Calu3 (cell line): ENCODE measurements at regions not wholly inside any gene's neighbourhood (a gene's known extent, or its start where the extent isn't known, plus 50 kb on each side); places are given as distances from the start of the nearest gene placed in this dataset.
A peak's percentile ranks its signal among the peaks of the same experiment; 100 is the strongest.

Source experiments
- BruUV-seq: library from RNA; stranded (reverse); fragments of 400-500 nt; replicated peaks from 2 replicates; lab custom pipeline; 2021; lab: Mats Ljungman, UMichigan
- CTCF ChIA-PET: fragments of 300-600 bp; sonication (Branson Sonifier 250); formaldehyde crosslinking; loops from one replicate; lab custom pipeline; 2022; ENCODE audit warnings: antibody characterized with exemption; lab: Charles Lee
- DNase-seq: peaks from one replicate; pipeline ENCODE4 v3.0.0; 2022
- H3K27ac Mint-ChIP-seq: one replicate; pipeline ENCODE4 v1.8.0; 2022; ENCODE audit warnings: mixed read lengths; ENCODE audit not compliant: unreplicated experiment
- H3K27me3 Mint-ChIP-seq: one replicate; pipeline ENCODE4 v1.8.0; 2022; ENCODE audit warnings: mixed read lengths; ENCODE audit not compliant: unreplicated experiment
- H3K36me3 Mint-ChIP-seq: one replicate; pipeline ENCODE4 v1.8.0; 2022; ENCODE audit warnings: mild to moderate bottlenecking, moderate library complexity, mixed read lengths; ENCODE audit not compliant: insufficient read depth, unreplicated experiment
- H3K4me1 Mint-ChIP-seq: one replicate; pipeline ENCODE4 v1.8.0; 2022; ENCODE audit warnings: mild to moderate bottlenecking, low read depth, mixed read lengths; ENCODE audit not compliant: unreplicated experiment
- H3K4me3 Mint-ChIP-seq: one replicate; pipeline ENCODE4 v1.8.0; 2022; ENCODE audit warnings: mild to moderate bottlenecking, low read depth, moderate library complexity, mixed read lengths; ENCODE audit not compliant: unreplicated experiment
- H3K9me3 Mint-ChIP-seq: one replicate; pipeline ENCODE4 v1.8.0; 2022; ENCODE audit warnings: low read depth, mixed read lengths; ENCODE audit not compliant: unreplicated experiment
- intact Hi-C: fragments of 100-400 bp; cut with micrococcal nuclease; formaldehyde crosslinking; loops from one replicate; pipeline ENCODE4 v1.10.0; 2022; ENCODE audit not compliant: unreplicated experiment
- TF ChIP-seq, protein P1 (sequence below): fragments of 200-600 bp; IDR thresholded peaks from one replicate; pipeline ENCODE4 v1.8.0; 2022; ENCODE audit warnings: antibody characterized with exemption; ENCODE audit not compliant: unreplicated experiment

DNA sequence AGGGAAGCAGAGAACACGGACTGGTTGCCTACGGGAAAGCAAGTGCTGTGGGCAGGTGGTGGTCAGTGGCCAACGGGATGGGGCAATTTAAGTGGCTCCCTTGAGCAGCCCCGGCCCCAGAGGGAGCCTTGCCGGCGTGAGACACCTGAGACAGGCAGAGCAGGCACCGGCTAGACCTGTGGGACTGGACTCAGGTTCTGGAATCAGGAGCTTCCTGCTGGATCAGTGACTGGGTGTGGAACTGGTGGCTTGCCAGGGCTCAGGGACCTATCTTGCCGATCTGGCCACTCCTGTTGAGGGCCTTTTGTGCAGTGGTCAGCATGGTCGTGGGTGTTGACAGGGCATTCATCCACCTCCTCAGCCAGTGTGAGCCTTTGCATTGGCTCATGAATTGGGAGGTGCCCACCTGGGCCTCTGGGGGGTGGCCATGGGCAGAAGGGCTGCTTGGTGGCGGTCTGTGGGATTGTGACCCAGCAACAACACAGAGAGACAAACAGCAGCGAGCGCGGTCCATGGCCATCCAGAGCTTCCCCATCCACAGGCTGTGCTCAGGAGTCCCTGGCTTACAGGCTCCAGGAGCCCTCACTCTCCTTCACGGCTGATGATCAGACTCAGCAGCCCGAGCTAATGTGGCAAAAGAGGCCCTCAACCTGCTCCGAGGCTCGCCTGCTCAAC is 85.4 kb upstream of the ZNF516 start:
- no peak overlapping the region for H3K27ac Mint-ChIP-seq
- TF ChIP-seq, protein P1, sequence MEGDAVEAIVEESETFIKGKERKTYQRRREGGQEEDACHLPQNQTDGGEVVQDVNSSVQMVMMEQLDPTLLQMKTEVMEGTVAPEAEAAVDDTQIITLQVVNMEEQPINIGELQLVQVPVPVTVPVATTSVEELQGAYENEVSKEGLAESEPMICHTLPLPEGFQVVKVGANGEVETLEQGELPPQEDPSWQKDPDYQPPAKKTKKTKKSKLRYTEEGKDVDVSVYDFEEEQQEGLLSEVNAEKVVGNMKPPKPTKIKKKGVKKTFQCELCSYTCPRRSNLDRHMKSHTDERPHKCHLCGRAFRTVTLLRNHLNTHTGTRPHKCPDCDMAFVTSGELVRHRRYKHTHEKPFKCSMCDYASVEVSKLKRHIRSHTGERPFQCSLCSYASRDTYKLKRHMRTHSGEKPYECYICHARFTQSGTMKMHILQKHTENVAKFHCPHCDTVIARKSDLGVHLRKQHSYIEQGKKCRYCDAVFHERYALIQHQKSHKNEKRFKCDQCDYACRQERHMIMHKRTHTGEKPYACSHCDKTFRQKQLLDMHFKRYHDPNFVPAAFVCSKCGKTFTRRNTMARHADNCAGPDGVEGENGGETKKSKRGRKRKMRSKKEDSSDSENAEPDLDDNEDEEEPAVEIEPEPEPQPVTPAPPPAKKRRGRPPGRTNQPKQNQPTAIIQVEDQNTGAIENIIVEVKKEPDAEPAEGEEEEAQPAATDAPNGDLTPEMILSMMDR = no peak
- BruUV-seq = no TSS peak
- no peaks in the 10 kb centered on the region for H3K4me1 Mint-ChIP-seq
- no peaks in the 10 kb centered on the region for H3K36me3 Mint-ChIP-seq
- intact Hi-C loops = no loop called here
- peaks cover 41% of the 10 kb centered on the region for H3K27me3 Mint-ChIP-seq
- CTCF ChIA-PET = no interaction called here
- no peak for DNase-seq
- H3K9me3 Mint-ChIP-seq = no peaks in the 10 kb centered on the region
- no peak overlapping the region for H3K4me3 Mint-ChIP-seq

DNA sequence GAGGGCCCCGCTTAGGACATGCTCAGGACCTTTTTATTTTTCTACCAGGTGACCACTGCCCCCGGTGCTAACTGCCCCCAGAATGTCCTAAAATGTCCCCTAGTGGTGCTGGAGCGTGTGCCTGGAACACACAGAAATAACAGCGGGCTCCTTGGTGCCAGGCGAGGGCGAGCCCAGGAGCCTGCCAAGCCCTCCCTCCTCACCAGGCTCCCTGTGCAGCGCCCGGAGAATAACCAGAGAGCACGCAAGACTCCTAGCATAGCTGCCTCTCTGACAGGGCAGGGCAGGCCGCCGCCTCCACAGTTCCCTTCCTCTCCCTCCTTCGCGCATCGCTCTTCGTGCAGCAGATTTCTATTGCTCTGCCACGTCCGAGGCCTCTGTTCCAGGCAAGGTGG is 84.3 kb upstream of the ZNF516 start:
- no TSS peak for BruUV-seq
- DNase-seq = no peak
- peaks cover 34% of the 10 kb centered on the region for H3K27me3 Mint-ChIP-seq
- no peaks in the 10 kb centered on the region for H3K9me3 Mint-ChIP-seq
- H3K36me3 Mint-ChIP-seq = no peaks in the 10 kb centered on the region
- H3K27ac Mint-ChIP-seq = no peak overlapping the region
- CTCF ChIA-PET = interaction anchor here (0.8 kb wide), 1 partner anchor 9 kb away, joined by 3 read pairs; no protein-coding TSS in a partner anchor
- H3K4me1 Mint-ChIP-seq = no peaks in the 10 kb centered on the region
- intact Hi-C loops = no loop called here
- TF ChIP-seq, protein P1 = no peak
- H3K4me3 Mint-ChIP-seq = no peak overlapping the region

DNA sequence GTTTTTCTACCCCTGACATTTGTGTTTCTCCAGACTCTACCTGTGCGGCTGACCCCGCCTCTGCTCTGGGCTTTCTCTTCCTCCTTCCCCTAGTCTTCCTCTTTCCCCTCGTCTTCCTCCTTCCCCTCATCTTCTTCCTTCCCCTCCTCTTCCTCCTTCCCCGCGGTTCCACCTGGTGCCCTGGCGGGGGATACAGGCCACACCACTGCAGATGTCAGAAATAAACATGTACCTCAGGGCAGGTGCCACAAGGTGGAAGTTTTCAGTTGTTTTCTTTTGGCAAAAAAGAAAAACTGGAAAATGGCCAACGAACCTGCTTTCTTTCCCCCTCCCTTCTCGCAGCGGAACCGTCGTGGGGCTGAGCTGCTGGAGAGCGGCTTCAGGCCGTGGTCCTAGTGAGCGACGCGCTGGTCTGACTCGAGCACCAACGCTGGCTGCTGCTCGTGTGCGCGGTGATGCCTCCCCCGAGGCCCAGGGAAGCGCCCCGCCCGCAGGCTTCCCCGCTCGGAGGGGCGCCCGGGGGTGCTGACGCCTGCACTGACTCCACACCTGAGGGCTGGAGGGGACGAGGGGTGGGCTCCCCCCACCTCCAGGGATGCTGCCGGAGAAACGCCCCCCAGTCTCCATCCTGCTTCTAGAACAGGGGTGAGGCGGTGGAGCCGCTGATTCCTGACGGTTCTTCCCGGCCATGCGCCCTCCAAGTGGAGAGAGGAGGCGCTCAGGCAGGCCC is 83.7 kb upstream of the ZNF516 start:
- H3K4me3 Mint-ChIP-seq = no peak overlapping the region
- H3K27ac Mint-ChIP-seq = no peak overlapping the region
- DNase-seq = no peak
- TF ChIP-seq, protein P1 = no peak
- no TSS peak for BruUV-seq
- no peaks in the 10 kb centered on the region for H3K36me3 Mint-ChIP-seq
- CTCF ChIA-PET = no interaction called here
- H3K4me1 Mint-ChIP-seq = peaks cover under 1% of the 10 kb centered on the region
- intact Hi-C loops = no loop called here
- peaks cover 31% of the 10 kb centered on the region for H3K27me3 Mint-ChIP-seq
- no peaks in the 10 kb centered on the region for H3K9me3 Mint-ChIP-seq

GRCh38 chr18:76573325-76574025 is 78.4 kb upstream of the ZNF516 start:
- BruUV-seq = no TSS peak
- no peaks in the 10 kb centered on the region for H3K36me3 Mint-ChIP-seq
- no peak for DNase-seq

More at GRCh38 chr18:76573325-76574025, 78.4 kb upstream of the ZNF516 start:
- no peaks in the 10 kb centered on the region for H3K9me3 Mint-ChIP-seq
- no peaks in the 10 kb centered on the region for H3K27me3 Mint-ChIP-seq
- CTCF ChIA-PET = no interaction called here
- intact Hi-C loops = no loop called here
- no peak overlapping the region for H3K4me3 Mint-ChIP-seq
- peak overlapping the region; percentile 10 for H3K27ac Mint-ChIP-seq
- H3K4me1 Mint-ChIP-seq = peaks cover 16% of the 10 kb centered on the region
- TF ChIP-seq, protein P1 = no peak
